Smooth muscle cell (in vitro differentiated cells): ENCODE measurements at regions not wholly inside any gene's neighbourhood (a gene's known extent, or its start where the extent isn't known, plus 50 kb on each side); places are given as distances from the start of the nearest gene placed in this dataset.

Experiments used
- DNase-seq: peaks from one replicate; lab custom pipeline; 2025; ENCODE audit not compliant: unreplicated experiment; lab: John Stamatoyannopoulos, UW
- H2AFZ ChIP-seq: fragments of 200-600 bp; sonication (generic); 2 replicates; pipeline ENCODE4 v1.6.0; 2016; ENCODE audit warnings: antibody characterized with exemption, low read depth, mild to moderate bottlenecking
- H3F3A ChIP-seq: fragments of 200-600 bp; sonication (generic); 2 replicates; pipeline ENCODE4 v1.6.0; 2017; ENCODE audit warnings: antibody characterized with exemption, low read depth
- H3K27ac ChIP-seq: fragments of 200-600 bp; sonication (generic); 2 replicates; pipeline ENCODE4 v1.5.1; 2016; ENCODE audit warnings: low read depth, mild to moderate bottlenecking
- H3K27me3 ChIP-seq: fragments of 200-600 bp; sonication (generic); 2 replicates; pipeline ENCODE4 v1.6.1; 2016; ENCODE audit warnings: low read depth, mild to moderate bottlenecking
- H3K36me3 ChIP-seq: fragments of 200-600 bp; sonication (generic); 2 replicates; pipeline ENCODE4 v1.5.1; 2016; ENCODE audit warnings: low read depth
- H3K4me1 ChIP-seq: fragments of 200-600 bp; sonication (generic); 2 replicates; pipeline ENCODE4 v1.5.1; 2016; ENCODE audit warnings: low read depth
- H3K4me2 ChIP-seq: fragments of 200-600 bp; sonication (generic); 2 replicates; pipeline ENCODE4 v1.6.0; 2016; ENCODE audit warnings: mild to moderate bottlenecking
- H3K4me3 ChIP-seq: fragments of 200-600 bp; sonication (generic); 2 replicates; pipeline ENCODE4 v1.5.1; 2016; ENCODE audit warnings: mild to moderate bottlenecking
- H3K79me2 ChIP-seq: fragments of 200-600 bp; sonication (generic); 2 replicates; pipeline ENCODE4 v1.6.0; 2016; ENCODE audit warnings: low read depth, mild to moderate bottlenecking
- H3K9ac ChIP-seq: fragments of 200-600 bp; sonication (generic); 2 replicates; pipeline ENCODE4 v1.6.0; 2016; ENCODE audit warnings: low read depth
- H3K9me3 ChIP-seq: fragments of 200-600 bp; sonication (generic); replicated peaks from 2 replicates; pipeline ENCODE4 v1.5.1; 2016; ENCODE audit warnings: low read depth
- H4K20me1 ChIP-seq: fragments of 200-600 bp; sonication (generic); 2 replicates; pipeline ENCODE4 v1.6.0; 2016; ENCODE audit warnings: low read depth
- WGBS: methylation state at CpG from one replicate; pipeline ENCODE4 v1.1.7; 2016; ENCODE audit warnings: low lambda C conversion rate; 5-methylcytosine and 5-hydroxymethylcytosine counted together
- TF ChIP-seq, protein P1 (sequence below): fragments of 200-600 bp; sonication (generic); IDR thresholded peaks from 2 replicates; pipeline ENCODE4 v1.5.1; 2017; ENCODE audit warnings: borderline replicate concordance, mild to moderate bottlenecking, antibody characterized with exemption; ENCODE audit not compliant: insufficient read depth, poor library complexity, severe bottlenecking

DNA sequence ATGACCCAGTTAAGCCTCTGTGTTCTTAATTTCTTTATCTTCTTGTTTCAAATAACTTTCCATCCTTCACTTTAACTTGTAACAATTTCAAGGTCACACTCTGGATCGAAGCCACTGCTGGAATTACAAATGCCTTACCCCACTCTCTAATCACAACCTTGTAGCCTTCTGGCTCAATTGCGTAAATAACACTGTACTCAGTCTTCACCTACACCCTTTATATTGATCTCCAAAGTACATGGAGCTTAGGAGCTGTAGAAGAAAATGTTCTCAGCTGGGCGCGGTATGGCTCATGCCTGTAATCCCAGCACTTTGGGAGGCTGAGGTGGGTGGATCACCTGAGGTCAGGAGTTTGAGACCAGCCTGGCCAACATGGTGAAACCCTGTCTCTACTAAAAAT, 164.3 kb upstream of the NPSR1 start:
- Histone ChIP-seq H3K4me1 (no peaks in the 10 kb centered on the region), H2AFZ (no peak overlapping the region), H3K79me2 (no peaks in the 10 kb centered on the region), H4K20me1 (no peaks in the 10 kb centered on the region), H3K27me3 (no peaks in the 10 kb centered on the region), H3K9ac (no peak overlapping the region), H3F3A (no peaks in the 10 kb centered on the region), H3K27ac (no peak overlapping the region), H3K36me3 (no peaks in the 10 kb centered on the region), H3K4me2 (no peak overlapping the region), H3K9me3 (no peaks in the 10 kb centered on the region), H3K4me3 (no peak overlapping the region)
- WGBS, result 95% methylated on average over 4 of the region's 4 CpGs
- TF ChIP-seq, protein P1, sequence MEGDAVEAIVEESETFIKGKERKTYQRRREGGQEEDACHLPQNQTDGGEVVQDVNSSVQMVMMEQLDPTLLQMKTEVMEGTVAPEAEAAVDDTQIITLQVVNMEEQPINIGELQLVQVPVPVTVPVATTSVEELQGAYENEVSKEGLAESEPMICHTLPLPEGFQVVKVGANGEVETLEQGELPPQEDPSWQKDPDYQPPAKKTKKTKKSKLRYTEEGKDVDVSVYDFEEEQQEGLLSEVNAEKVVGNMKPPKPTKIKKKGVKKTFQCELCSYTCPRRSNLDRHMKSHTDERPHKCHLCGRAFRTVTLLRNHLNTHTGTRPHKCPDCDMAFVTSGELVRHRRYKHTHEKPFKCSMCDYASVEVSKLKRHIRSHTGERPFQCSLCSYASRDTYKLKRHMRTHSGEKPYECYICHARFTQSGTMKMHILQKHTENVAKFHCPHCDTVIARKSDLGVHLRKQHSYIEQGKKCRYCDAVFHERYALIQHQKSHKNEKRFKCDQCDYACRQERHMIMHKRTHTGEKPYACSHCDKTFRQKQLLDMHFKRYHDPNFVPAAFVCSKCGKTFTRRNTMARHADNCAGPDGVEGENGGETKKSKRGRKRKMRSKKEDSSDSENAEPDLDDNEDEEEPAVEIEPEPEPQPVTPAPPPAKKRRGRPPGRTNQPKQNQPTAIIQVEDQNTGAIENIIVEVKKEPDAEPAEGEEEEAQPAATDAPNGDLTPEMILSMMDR, result no peak
- no peak for DNase-seq

DNA sequence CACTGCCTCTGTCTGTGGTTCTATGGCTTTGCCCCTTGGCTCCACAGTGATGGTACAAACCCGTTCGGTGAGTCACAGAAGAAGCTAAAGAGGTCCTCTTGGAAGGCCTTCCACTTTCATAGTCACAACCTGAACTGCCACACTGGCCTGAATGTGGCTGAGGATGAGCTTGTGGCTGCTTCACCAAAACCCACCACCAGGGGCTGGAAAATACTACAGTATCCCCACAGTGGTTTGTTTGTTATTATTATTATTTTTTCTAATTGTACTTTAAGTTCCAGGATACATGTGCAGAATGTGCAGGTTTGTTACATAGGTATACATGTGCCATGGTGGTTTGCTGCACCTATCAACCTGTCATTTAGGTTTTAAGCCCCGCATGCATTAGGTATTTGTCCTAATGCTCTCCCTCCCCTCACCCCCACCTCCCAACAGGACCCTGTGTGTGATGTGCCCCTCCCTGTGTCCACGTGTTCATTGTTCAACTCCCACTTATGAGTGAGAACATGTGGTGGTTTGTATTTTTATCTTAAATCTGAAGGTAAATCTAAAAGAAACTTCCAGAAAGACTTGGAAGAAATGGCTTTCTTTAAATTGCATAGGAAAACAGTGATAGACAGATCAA, 160.8 kb upstream of the NPSR1 start:
- H4K20me1 ChIP-seq, result no peaks in the 10 kb centered on the region
- no peak overlapping the region for H2AFZ ChIP-seq
- no peak overlapping the region for H3K4me2 ChIP-seq
- H3K4me1 ChIP-seq, result no peaks in the 10 kb centered on the region
- TF ChIP-seq, protein P1, result peak; percentile 43
- H3F3A ChIP-seq, result no peaks in the 10 kb centered on the region
- H3K36me3 ChIP-seq, result no peaks in the 10 kb centered on the region
- H3K27ac ChIP-seq, result no peak overlapping the region
- H3K4me3 ChIP-seq, result no peak overlapping the region
- H3K79me2 ChIP-seq, result no peaks in the 10 kb centered on the region
- H3K27me3 ChIP-seq, result no peaks in the 10 kb centered on the region
- DNase-seq, result no peak
- 73% methylated on average over 4 of the region's 4 CpGs for WGBS
- no peaks in the 10 kb centered on the region for H3K9me3 ChIP-seq
- no peak overlapping the region for H3K9ac ChIP-seq

DNA sequence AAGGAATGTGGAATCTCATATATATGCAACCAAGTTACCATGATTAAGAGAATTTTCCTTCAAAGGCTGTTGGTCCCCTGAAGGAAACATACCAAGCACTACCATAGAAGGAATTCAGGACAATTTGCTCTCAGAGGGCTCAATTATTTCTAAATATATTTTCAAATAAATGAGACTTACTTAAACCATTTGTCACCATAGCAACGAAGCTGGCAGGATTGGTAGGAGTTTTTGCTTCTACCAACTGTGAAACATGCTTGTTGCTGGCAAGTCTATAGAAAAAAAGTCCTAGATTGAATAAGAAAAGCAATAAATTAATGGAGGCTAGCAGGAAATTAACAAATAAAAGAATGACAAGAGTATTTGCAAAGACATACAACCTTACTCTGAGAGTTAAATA, 156.9 kb upstream of the NPSR1 start:
- DNase-seq, result no peak
- Histone ChIP-seq H4K20me1 (no peaks in the 10 kb centered on the region), H3K4me2 (no peak overlapping the region), H3K4me1 (no peaks in the 10 kb centered on the region), H2AFZ (no peak overlapping the region), H3F3A (no peaks in the 10 kb centered on the region), H3K79me2 (no peaks in the 10 kb centered on the region), H3K9me3 (no peaks in the 10 kb centered on the region), H3K9ac (no peak overlapping the region), H3K4me3 (no peak overlapping the region), H3K27me3 (no peaks in the 10 kb centered on the region), H3K27ac (no peak overlapping the region), H3K36me3 (no peaks in the 10 kb centered on the region)
- TF ChIP-seq, protein P1, result no peak
- 84% methylated on average over 1 of the region's 1 CpG for WGBS

DNA sequence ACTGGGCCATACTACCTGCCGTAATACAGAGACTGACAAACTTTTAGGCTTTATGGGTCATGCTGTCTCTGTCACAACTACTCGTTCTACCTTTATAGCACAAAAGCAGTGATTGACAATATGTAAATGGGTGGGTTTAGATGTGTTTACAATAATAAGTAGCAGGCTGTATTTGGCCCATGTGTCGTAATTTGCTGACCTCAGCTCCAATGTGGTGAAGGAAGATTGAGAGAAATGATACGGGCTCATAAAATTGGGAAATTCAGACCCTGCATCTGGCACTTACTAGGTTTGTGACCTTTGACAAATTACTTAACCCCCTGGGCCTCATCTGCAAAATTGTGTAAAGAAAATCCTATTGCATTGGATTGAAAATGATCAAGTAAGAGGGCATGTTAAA, 150.8 kb upstream of the NPSR1 start:
- Histone ChIP-seq H3K9me3 (no peaks in the 10 kb centered on the region), H3K79me2 (no peaks in the 10 kb centered on the region), H3K27me3 (no peaks in the 10 kb centered on the region), H3K4me2 (no peak overlapping the region), H4K20me1 (no peaks in the 10 kb centered on the region), H3K4me3 (no peak overlapping the region), H2AFZ (no peak overlapping the region), H3K36me3 (no peaks in the 10 kb centered on the region), H3K9ac (no peak overlapping the region), H3K27ac (no peak overlapping the region), H3F3A (no peaks in the 10 kb centered on the region), H3K4me1 (no peaks in the 10 kb centered on the region)
- TF ChIP-seq, protein P1, result no peak
- no peak for DNase-seq
- 87% methylated on average over 4 of the region's 4 CpGs for WGBS
